WERI-Rb-1 (cell line): ENCODE measurements at regions not wholly inside any gene's neighbourhood (a gene's known extent, or its start where the extent isn't known, plus 50 kb on each side); places are given as distances from the start of the nearest gene placed in this dataset.

Experiments used
- DNase-seq: peaks from one replicate; pipeline ENCODE4 v3.0.0-alpha.2; 2020
- H3K27ac ChIP-seq: fragments of 250-450 bp; sonication (Bioruptor Pico); 2 replicates; pipeline ENCODE4 v1.5.1; 2020; ENCODE audit warnings: mild to moderate bottlenecking, moderate library complexity
- H3K27me3 ChIP-seq: fragments of 250-450 bp; sonication (Bioruptor Pico); 2 replicates; pipeline ENCODE4 v1.5.1; 2021; ENCODE audit warnings: mild to moderate bottlenecking, low read depth, moderate library complexity; ENCODE audit not compliant: insufficient read depth, severe bottlenecking
- H3K36me3 ChIP-seq: fragments of 250-450 bp; sonication (Bioruptor Pico); 2 replicates; pipeline ENCODE4 v1.5.1; 2020; ENCODE audit warnings: mild to moderate bottlenecking, moderate library complexity
- H3K4me3 ChIP-seq: 2 replicates; pipeline ENCODE4 v1.5.1; 2011; ENCODE audit warnings: low read depth, mild to moderate bottlenecking, control low read depth, low read length
- H3K9me3 ChIP-seq: fragments of 250-450 bp; sonication (Bioruptor Pico); 2 replicates; pipeline ENCODE4 v1.5.1; 2021; ENCODE audit warnings: mild to moderate bottlenecking, moderate library complexity; ENCODE audit not compliant: severe bottlenecking
- TF ChIP-seq, protein P1 (sequence below): IDR thresholded peaks from 2 replicates; pipeline ENCODE4 v1.5.1; 2011; ENCODE audit warnings: low read depth, mild to moderate bottlenecking, control low read depth, inconsistent platforms, low read length

DNA sequence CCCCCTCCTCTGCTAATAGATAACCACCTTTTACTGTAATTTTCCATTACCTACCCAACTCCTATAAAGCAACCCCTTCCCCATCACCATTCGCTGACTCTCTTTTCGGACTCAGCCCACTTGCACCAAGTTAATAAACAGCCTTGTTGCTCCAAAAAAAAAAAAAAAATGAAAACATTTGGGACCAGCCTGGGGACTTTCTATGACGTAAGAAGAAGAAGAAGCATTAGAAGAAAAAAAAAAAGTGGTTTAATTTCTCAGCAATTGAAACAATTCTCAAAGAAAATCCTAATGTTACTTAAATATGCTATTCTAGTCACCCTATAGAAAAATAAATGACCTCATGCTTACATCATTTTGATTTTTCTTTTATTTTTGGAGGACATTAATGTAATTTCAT, 301.5 kb upstream of the ANO3 start:
- H3K27ac ChIP-seq, result no peak overlapping the region
- no peaks in the 10 kb centered on the region for H3K36me3 ChIP-seq
- no peak overlapping the region for H3K4me3 ChIP-seq
- TF ChIP-seq, protein P1, sequence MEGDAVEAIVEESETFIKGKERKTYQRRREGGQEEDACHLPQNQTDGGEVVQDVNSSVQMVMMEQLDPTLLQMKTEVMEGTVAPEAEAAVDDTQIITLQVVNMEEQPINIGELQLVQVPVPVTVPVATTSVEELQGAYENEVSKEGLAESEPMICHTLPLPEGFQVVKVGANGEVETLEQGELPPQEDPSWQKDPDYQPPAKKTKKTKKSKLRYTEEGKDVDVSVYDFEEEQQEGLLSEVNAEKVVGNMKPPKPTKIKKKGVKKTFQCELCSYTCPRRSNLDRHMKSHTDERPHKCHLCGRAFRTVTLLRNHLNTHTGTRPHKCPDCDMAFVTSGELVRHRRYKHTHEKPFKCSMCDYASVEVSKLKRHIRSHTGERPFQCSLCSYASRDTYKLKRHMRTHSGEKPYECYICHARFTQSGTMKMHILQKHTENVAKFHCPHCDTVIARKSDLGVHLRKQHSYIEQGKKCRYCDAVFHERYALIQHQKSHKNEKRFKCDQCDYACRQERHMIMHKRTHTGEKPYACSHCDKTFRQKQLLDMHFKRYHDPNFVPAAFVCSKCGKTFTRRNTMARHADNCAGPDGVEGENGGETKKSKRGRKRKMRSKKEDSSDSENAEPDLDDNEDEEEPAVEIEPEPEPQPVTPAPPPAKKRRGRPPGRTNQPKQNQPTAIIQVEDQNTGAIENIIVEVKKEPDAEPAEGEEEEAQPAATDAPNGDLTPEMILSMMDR, result no peak
- DNase-seq, result no peak
- peaks cover 4% of the 10 kb centered on the region for H3K27me3 ChIP-seq
- no peaks in the 10 kb centered on the region for H3K9me3 ChIP-seq

- DNase-seq, result no peak
- no peak overlapping the region for H3K4me3 ChIP-seq
- H3K27ac ChIP-seq, result no peak overlapping the region
- no peaks in the 10 kb centered on the region for H3K27me3 ChIP-seq
- H3K9me3 ChIP-seq, result no peaks in the 10 kb centered on the region
- TF ChIP-seq, protein P1, result no peak
- no peaks in the 10 kb centered on the region for H3K36me3 ChIP-seq
Measured at GRCh38 chr11:26032241-26032640, 299.7 kb upstream of the ANO3 start.

GRCh38 chr11:26035696-26036095, 296.2 kb upstream of the ANO3 start:
- no peaks in the 10 kb centered on the region for H3K27me3 ChIP-seq
- H3K36me3 ChIP-seq, result no peaks in the 10 kb centered on the region
- H3K27ac ChIP-seq, result no peak overlapping the region
- DNase-seq, result no peak
- TF ChIP-seq, protein P1, result no peak
- H3K9me3 ChIP-seq, result no peaks in the 10 kb centered on the region
- no peak overlapping the region for H3K4me3 ChIP-seq

DNA sequence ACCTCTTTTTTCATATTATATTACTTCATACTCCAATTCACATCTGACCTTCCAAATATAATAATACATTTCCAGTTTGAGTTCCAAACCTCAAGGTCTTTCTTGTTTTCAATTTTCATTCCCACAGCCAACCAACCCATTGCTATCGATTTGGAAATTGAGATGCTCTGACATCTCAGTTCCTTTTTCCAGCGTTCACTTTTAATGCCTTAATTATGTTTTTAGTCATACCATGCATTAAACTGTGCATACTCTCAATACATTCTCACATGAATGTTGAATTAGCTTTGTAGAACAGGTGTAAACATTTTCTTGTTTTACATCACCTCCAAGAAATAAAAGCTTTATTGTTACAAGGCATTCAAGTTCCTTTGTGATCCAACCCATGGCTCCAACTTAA, 294.2 kb upstream of the ANO3 start:
- Histone ChIP-seq H3K27ac (no peak overlapping the region), H3K4me3 (no peak overlapping the region), H3K27me3 (no peaks in the 10 kb centered on the region), H3K9me3 (no peaks in the 10 kb centered on the region), H3K36me3 (no peaks in the 10 kb centered on the region)
- no peak for DNase-seq
- TF ChIP-seq, protein P1, result no peak

- TF ChIP-seq, protein P1, result no peak
- no peak for DNase-seq
- no peaks in the 10 kb centered on the region for H3K9me3 ChIP-seq
- peaks cover 2% of the 10 kb centered on the region for H3K27me3 ChIP-seq
- H3K36me3 ChIP-seq, result no peaks in the 10 kb centered on the region
- no peak overlapping the region for H3K27ac ChIP-seq
- H3K4me3 ChIP-seq, result no peak overlapping the region
Measured at GRCh38 chr11:26040339-26040738, 291.6 kb upstream of the ANO3 start.

- DNase-seq, result no peak
- Histone ChIP-seq H3K9me3 (no peaks in the 10 kb centered on the region), H3K4me3 (no peak overlapping the region), H3K27ac (no peak overlapping the region), H3K36me3 (no peaks in the 10 kb centered on the region), H3K27me3 (peaks cover 2% of the 10 kb centered on the region)
- TF ChIP-seq, protein P1, result no peak
Measured at GRCh38 chr11:26042113-26042512, 289.8 kb upstream of the ANO3 start.
